HUDEP-2 (cell line): ENCODE measurements at regions not wholly inside any gene's neighbourhood (a gene's known extent, or its start where the extent isn't known, plus 50 kb on each side); places are given as distances from the start of the nearest gene placed in this dataset.
"Not testable (repeated sequence)": the region's sequence is repeated elsewhere in the genome, so short reads cannot be mapped to it uniquely, and the experiment has no call there.

ENCODE experiments used
- DNase-seq, 76 experiments: peaks; one replicate each; lab custom pipeline; 2025; ENCODE audit not compliant: unreplicated experiment in 76 of 76; lab: John Stamatoyannopoulos, UW

GRCh38 chr13:57899096-57899495 is 267.6 kb downstream of the PCDH17 start:
- DNase-seq: no peak

- not testable (repeated sequence) for DNase-seq
Measured at GRCh38 chr13:57909833-57910232, 278.3 kb downstream of the PCDH17 start.

- no peak for DNase-seq
Measured at GRCh38 chr13:57918086-57918485, 286.5 kb downstream of the PCDH17 start.

- no peak for DNase-seq
Measured at GRCh38 chr13:57918913-57919312, 287.4 kb downstream of the PCDH17 start.

- DNase-seq: no peak
Measured at GRCh38 chr13:57925250-57925649, 293.7 kb downstream of the PCDH17 start.

DNA sequence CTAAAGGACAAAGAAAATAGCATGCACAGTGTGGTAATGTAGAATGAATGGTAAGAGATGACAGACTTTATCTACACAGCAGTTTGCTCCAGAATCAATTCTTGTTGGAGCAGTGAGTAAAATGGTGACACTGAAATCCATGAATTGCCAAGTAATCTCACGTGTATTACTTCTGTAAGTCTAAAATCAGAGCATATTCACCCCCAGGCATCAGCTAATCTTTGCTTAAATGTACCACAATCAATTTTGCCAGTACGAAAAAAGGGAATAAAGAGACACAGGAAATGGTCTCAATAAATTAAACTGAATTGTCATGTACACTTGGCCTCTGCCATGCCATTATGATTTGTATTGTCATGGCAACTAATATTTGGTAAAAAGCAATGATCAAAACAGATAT is 294.2 kb downstream of the PCDH17 start:
- no peak for DNase-seq

DNA sequence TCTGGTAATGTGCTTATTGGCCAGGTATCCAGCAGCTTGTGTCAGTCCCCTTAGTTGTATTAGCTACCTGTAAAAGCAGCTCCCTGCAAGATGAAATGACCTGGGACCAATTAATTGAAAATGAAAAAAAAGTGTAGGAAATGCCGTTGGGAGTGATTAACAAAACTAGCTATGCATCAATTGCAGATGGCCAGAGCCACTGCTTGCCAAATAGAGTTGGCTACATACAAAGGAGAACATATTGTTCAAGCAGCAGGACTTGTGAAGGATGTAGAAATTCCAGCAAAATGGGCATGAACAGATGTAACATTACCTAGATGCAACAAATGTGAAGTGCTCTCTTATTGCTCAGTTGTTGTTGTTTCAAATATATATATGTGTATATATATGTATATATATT is 300.5 kb downstream of the PCDH17 start:
- no peak for DNase-seq

DNA sequence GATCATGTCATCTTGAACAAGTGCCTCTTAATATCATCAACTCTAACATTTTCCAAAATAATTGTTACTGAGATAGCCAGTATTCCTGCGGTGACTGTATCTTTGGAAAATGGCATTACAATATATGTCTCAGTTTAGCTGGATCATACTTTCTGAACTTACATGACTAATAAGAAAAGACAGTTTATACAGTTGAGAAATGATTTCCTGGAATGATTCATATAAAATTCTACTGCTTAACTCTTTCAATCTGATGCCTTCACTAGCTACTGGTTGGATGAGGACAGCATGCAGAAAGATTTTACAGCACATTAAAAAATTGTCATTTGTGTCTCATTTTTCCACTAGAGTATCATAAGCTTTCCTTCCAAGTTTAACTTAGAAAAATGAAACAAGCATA is 302.1 kb downstream of the PCDH17 start:
- DNase-seq: no peak

DNA sequence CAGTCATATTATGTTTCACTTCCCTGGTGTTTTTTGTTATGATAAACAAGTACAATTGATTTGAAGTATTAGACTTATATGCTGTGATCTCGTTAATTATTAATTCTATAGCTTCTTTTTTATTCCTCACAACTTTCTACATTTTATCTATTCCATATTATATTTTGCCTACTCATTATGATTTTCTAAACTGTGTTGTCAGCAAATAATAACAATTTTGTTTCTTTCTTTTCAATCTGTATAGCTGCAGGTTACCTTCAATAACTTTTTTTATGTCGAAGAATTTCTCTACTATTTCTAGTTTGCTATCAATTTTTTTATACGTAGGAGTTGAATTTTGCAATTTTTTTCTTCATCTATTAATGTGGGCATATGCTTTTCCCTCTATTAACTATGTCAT is 304.4 kb downstream of the PCDH17 start:
- no peak for DNase-seq

DNA sequence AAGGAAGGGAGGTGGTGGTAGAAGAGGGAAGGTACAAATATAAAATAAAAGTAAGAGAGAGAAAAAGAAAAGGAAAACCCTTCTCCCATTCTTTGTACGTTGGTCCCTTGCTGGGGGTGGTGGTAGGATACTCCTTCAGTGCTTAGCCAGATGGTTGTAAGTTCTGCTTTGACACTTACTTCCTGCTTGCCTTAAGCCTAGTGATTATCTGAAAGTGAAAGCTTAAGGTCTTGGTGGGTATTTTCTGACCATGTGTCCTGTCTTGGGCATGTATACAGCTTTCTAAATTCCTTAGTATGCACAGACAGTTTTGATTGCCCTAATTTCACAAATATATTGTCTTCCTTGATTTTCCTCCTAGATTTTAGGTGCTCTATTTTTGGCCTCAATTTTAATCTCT is 314.8 kb downstream of the PCDH17 start:
- DNase-seq: no peak

GRCh38 chr13:57948884-57949283 is 317.3 kb downstream of the PCDH17 start:
- no peak for DNase-seq

DNA sequence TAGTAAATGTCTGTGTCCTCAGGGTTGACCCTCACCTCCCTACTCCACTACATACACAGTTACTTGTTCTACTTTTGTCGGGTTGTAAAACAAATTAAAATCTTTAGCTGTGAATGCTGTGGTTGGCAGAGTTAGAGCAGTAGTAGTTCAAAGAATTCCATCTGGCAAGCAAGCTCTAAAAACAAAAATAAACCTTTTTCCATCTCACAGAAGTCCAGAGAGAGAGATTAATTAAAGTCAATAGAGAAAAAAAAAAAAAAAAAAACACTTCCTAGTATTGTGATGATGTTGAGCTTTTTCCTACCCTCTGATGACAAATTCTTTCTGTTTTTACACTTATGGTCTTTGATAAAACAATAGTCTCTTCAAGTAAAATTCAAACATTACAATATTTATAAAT is 338.4 kb downstream of the PCDH17 start:
- no peak for DNase-seq

GRCh38 chr13:57970404-57970803 is 338.9 kb downstream of the PCDH17 start:
- no peak for DNase-seq

DNA sequence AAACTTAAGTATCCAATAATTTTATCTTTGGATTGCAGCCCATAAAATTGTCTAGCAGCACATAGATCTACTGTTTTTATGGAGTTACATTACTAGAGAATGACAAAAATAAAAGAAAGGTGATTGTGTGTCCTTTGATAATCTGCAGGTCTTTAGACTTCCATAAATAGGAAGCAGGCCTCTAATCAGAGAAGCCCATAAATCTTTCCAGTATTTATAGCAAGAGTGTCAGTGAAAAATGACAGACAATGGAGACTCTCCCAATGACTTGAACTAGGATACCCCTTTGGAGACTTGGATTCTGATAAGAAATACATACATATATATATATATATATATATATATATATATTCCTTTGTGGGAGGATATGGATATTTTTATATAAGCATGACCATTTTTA is 351.2 kb downstream of the PCDH17 start:
- no peak for DNase-seq

- DNase-seq: no peak
Measured at GRCh38 chr13:57988276-57988675, 356.7 kb downstream of the PCDH17 start.

- DNase-seq: no peak
Measured at GRCh38 chr13:57991041-57991440, 359.5 kb downstream of the PCDH17 start.

DNA sequence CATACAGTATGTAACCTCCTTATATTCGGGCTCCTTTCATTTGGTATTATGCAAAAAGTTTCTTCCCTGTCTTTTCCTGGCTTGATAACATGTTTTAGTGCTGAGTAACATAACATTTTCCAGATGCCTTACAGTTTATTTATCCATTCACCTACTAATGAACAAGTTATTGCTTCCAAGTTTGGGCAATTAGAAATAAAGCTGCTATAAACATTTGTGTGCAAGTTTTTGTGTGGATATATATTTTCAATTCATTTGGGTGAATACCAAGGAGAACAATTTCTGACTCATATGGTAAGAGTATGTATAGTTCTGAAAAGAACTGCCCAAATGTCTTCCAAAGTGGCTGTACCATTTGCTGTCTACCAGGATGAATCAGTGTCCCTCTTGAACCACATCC is 360.9 kb downstream of the PCDH17 start:
- DNase-seq: no peak

DNA sequence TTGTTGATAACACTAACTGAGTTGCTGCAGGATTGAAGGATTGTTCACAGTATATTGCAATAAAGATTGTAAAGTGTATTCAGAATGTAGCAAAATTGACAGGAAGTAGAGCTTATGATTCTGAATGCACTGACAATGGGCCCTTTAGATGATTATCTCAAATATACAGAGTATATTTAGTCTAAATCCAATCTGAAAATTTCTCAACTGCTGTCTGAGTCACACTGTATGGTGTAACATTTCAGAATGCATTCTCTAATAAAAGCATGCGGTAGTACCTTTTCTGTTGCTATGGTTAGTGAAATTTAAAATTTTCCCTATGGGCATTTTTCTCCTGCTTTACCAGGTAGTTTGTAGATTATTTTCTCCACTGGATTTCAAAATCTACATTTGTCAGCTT is 365.2 kb downstream of the PCDH17 start:
- DNase-seq: no peak

- no peak for DNase-seq
Measured at GRCh38 chr13:58004751-58005150, 373.2 kb downstream of the PCDH17 start.

GRCh38 chr13:58018020-58018419 is 386.5 kb downstream of the PCDH17 start:
- DNase-seq: no peak

GRCh38 chr13:58018865-58019264 is 387.3 kb downstream of the PCDH17 start:
- no peak for DNase-seq

GRCh38 chr13:58024103-58024502 is 392.6 kb downstream of the PCDH17 start:
- DNase-seq: no peak

DNA sequence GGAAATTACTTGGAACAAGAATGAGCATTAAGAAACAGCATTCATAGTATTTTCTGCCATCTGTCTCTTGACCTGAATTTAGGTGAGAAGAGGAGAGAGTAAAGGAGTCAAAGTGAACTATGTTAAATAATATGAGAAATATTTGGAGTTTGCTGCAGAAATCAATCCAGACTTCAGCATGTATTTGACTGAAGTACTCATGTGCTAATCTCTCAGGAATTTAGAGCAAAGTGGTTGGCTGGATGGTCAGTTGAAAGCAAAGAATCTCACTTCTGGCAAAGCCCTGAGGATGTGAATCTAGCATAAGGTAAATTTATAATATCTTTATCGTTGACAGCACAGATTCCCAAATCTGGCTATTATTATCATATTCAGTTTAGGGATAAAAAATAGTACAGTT is 394.3 kb downstream of the PCDH17 start:
- no peak for DNase-seq
